ENCODE measurements at regions not wholly inside any gene's neighbourhood (a gene's known extent, or its start where the extent isn't known, plus 50 kb on each side); places are given as distances from the start of the nearest gene placed in this dataset.
"Not testable (repeated sequence)": the region's sequence is repeated elsewhere in the genome, so short reads cannot be mapped to it uniquely, and the experiment has no call there.

- not testable (repeated sequence) for TF ChIP-seq CTCF, POLR2A (IDR thresholded peaks at IDR 0.05)
Observed at GRCh38 chr14:106470028-106470427, 943.6 kb downstream of the TMEM121 start.
